Suprapubic skin (tissue), 4 donors: ENCODE measurements at regions not wholly inside any gene's neighbourhood (a gene's known extent, or its start where the extent isn't known, plus 50 kb on each side); places are given as distances from the start of the nearest gene placed in this dataset.

Source experiments
- CTCF ChIP-seq, 2 donors: fragments of 200-600 bp in 1 of 2; fragments of 450-650 bp in 1 of 2; sonication (generic) in 1 of 2; IDR thresholded peaks; one replicate each; pipeline ENCODE4 v1.5.1; 2016 to 2019; ENCODE audit warnings: antibody characterized with exemption in 2 of 2, mild to moderate bottlenecking in 1 of 2, moderate library complexity in 1 of 2
- POLR2A ChIP-seq, 2 donors: fragments of 450-650 bp; IDR thresholded peaks; one replicate each; pipeline ENCODE4 v1.6.1; 2017; ENCODE audit warnings: antibody characterized with exemption in 2 of 2, mild to moderate bottlenecking in 2 of 2, moderate library complexity in 2 of 2
- POLR2AphosphoS5 ChIP-seq, 3 donors: sonication (generic); formaldehyde crosslinking; IDR thresholded peaks; one replicate each; pipeline ENCODE4 v1.6.1; 2017; ENCODE audit warnings: antibody characterized with exemption in 3 of 3

GRCh38 chr2:22829791-22830190 lies 555.2 kb upstream of the KLHL29 start:
- TF ChIP-seq CTCF (IDR thresholded peaks at IDR 0.05) (no peak), POLR2A (IDR thresholded peaks at IDR 0.05) (no peak), POLR2AphosphoS5 (IDR thresholded peaks at IDR 0.05) (no peak)
